ENCODE measurements at regions not wholly inside any gene's neighbourhood (a gene's known extent, or its start where the extent isn't known, plus 50 kb on each side); places are given as distances from the start of the nearest gene placed in this dataset.

GRCh38 chr1:118429856-118430255 lies 244.8 kb upstream of the SPAG17 start:
- Histone ChIP-seq H3K4me1 (ENCODE audit: low read depth, poor library complexity, severe bottlenecking) (no peaks in the 10 kb centered on the region), H2AFZ (ENCODE audit: low read depth) (no peak overlapping the region), H3K4me3 (IDR thresholded peaks at IDR 0.05; ENCODE audit: insufficient read depth, low read depth, low read length) (no peak overlapping the region), H3K4me2 (no peak overlapping the region), H3K9ac (no peak overlapping the region), H3K27me3 (ENCODE audit: insufficient read depth, low read depth) (no peaks in the 10 kb centered on the region), H3K79me2 (ENCODE audit: insufficient read depth, low read depth) (no peaks in the 10 kb centered on the region), H4K20me1 (ENCODE audit: insufficient read depth) (no peaks in the 10 kb centered on the region), H3K36me3 (ENCODE audit: insufficient read depth) (no peaks in the 10 kb centered on the region), H3K27ac (no peak overlapping the region)
- TF ChIP-seq CTCF (conservative IDR thresholded peaks at IDR 0.05; ENCODE audit: low read depth, low read length) = no peak

GRCh38 chr1:118421868-118422350 lies 236.9 kb upstream of the SPAG17 start:
- no peak overlapping the region for H3K4me3 ChIP-seq (IDR thresholded peaks at IDR 0.05; ENCODE audit: insufficient read depth, low read depth, low read length)
- no peaks in the 10 kb centered on the region for H3K4me1 ChIP-seq (ENCODE audit: low read depth, poor library complexity, severe bottlenecking)
- no peak overlapping the region for H2AFZ ChIP-seq (ENCODE audit: low read depth)
- no peaks in the 10 kb centered on the region for H3K36me3 ChIP-seq (ENCODE audit: insufficient read depth)
- H4K20me1 ChIP-seq (ENCODE audit: insufficient read depth) = no peaks in the 10 kb centered on the region
- TF ChIP-seq CTCF (conservative IDR thresholded peaks at IDR 0.05; ENCODE audit: low read depth, low read length) = no peak
- no peaks in the 10 kb centered on the region for H3K27me3 ChIP-seq (ENCODE audit: insufficient read depth, low read depth)
- no peak overlapping the region for H3K27ac ChIP-seq
- H3K4me2 ChIP-seq = no peak overlapping the region
- H3K9ac ChIP-seq = no peak overlapping the region
- H3K79me2 ChIP-seq (ENCODE audit: insufficient read depth, low read depth) = no peaks in the 10 kb centered on the region

- Histone ChIP-seq H3K4me1 (ENCODE audit: low read depth, poor library complexity, severe bottlenecking) (no peaks in the 10 kb centered on the region), H3K27ac (no peak overlapping the region), H2AFZ (ENCODE audit: low read depth) (no peak overlapping the region), H3K36me3 (ENCODE audit: insufficient read depth) (no peaks in the 10 kb centered on the region), H3K4me2 (no peak overlapping the region), H3K79me2 (ENCODE audit: insufficient read depth, low read depth) (no peaks in the 10 kb centered on the region), H3K4me3 (IDR thresholded peaks at IDR 0.05; ENCODE audit: insufficient read depth, low read depth, low read length) (no peak overlapping the region), H4K20me1 (ENCODE audit: insufficient read depth) (no peaks in the 10 kb centered on the region), H3K27me3 (ENCODE audit: insufficient read depth, low read depth) (no peaks in the 10 kb centered on the region), H3K9ac (no peak overlapping the region)
- TF ChIP-seq CTCF (conservative IDR thresholded peaks at IDR 0.05; ENCODE audit: low read depth, low read length) = no peak
These were observed 219.0 kb upstream of the SPAG17 start for GRCh38 chr1:118404024-118404423.

- Histone ChIP-seq H3K36me3 (ENCODE audit: insufficient read depth) (no peaks in the 10 kb centered on the region), H3K4me3 (IDR thresholded peaks at IDR 0.05; ENCODE audit: insufficient read depth, low read depth, low read length) (no peak overlapping the region), H3K9ac (no peak overlapping the region), H2AFZ (ENCODE audit: low read depth) (no peak overlapping the region), H3K27ac (no peak overlapping the region), H4K20me1 (ENCODE audit: insufficient read depth) (no peaks in the 10 kb centered on the region), H3K27me3 (ENCODE audit: insufficient read depth, low read depth) (no peaks in the 10 kb centered on the region), H3K4me1 (ENCODE audit: low read depth, poor library complexity, severe bottlenecking) (no peaks in the 10 kb centered on the region), H3K79me2 (ENCODE audit: insufficient read depth, low read depth) (no peaks in the 10 kb centered on the region), H3K4me2 (no peak overlapping the region)
- no peak for TF ChIP-seq CTCF (conservative IDR thresholded peaks at IDR 0.05; ENCODE audit: low read depth, low read length)
These were observed 212.4 kb upstream of the SPAG17 start for GRCh38 chr1:118397496-118397859.
